GM12872 (cell line): ENCODE measurements at regions not wholly inside any gene's neighbourhood (a gene's known extent, or its start where the extent isn't known, plus 50 kb on each side); places are given as distances from the start of the nearest gene placed in this dataset.

Experiments
- CTCF ChIP-seq: IDR thresholded peaks from 3 replicates; pipeline ENCODE4 v1.5.1; 2011; ENCODE audit warnings: low read depth, mild to moderate bottlenecking, low read length, moderate library complexity; ENCODE audit not compliant: insufficient read depth

- TF ChIP-seq CTCF: no peak
Observed at GRCh38 chr4:180500154-180500553, 1743.0 kb upstream of the TENM3 start.

GRCh38 chr4:180512801-180513475 lies 1730.3 kb upstream of the TENM3 start:
- TF ChIP-seq CTCF: no peak

- TF ChIP-seq CTCF: no peak
Observed at GRCh38 chr4:180518906-180519305, 1724.3 kb upstream of the TENM3 start.

GRCh38 chr4:180521181-180521580 lies 1722.0 kb upstream of the TENM3 start:
- TF ChIP-seq CTCF: no peak

- TF ChIP-seq CTCF: no peak
Observed at GRCh38 chr4:180525523-180526077, 1717.6 kb upstream of the TENM3 start.

GRCh38 chr4:180528003-180528402 lies 1715.2 kb upstream of the TENM3 start:
- no peak for TF ChIP-seq CTCF

GRCh38 chr4:180530787-180531186 lies 1712.4 kb upstream of the TENM3 start:
- no peak for TF ChIP-seq CTCF
